M059J (cell line): ENCODE measurements at regions not wholly inside any gene's neighbourhood (a gene's known extent, or its start where the extent isn't known, plus 50 kb on each side); places are given as distances from the start of the nearest gene placed in this dataset.

ENCODE experiments used
- DNase-seq: peaks from one replicate; pipeline ENCODE4 v3.0.0-alpha.2; 2012; ENCODE audit warnings: low read depth

GRCh38 chr5:68534131-68534940 lies 318.8 kb downstream of the PIK3R1 start:
- DNase-seq: peak; percentile 78

GRCh38 chr5:68534956-68535520 lies 319.5 kb downstream of the PIK3R1 start:
- no peak for DNase-seq

- DNase-seq: peak; percentile 80
Observed at GRCh38 chr5:68538814-68539420, 323.4 kb downstream of the PIK3R1 start.

GRCh38 chr5:68540798-68541590 lies 325.4 kb downstream of the PIK3R1 start:
- DNase-seq: no peak

- peak; percentile 80 for DNase-seq
Observed at GRCh38 chr5:68542207-68542606, 326.7 kb downstream of the PIK3R1 start.

- no peak for DNase-seq
Observed at GRCh38 chr5:68543212-68543611, 327.7 kb downstream of the PIK3R1 start.

- DNase-seq: no peak
Observed at GRCh38 chr5:68544091-68544647, 328.6 kb downstream of the PIK3R1 start.

DNA sequence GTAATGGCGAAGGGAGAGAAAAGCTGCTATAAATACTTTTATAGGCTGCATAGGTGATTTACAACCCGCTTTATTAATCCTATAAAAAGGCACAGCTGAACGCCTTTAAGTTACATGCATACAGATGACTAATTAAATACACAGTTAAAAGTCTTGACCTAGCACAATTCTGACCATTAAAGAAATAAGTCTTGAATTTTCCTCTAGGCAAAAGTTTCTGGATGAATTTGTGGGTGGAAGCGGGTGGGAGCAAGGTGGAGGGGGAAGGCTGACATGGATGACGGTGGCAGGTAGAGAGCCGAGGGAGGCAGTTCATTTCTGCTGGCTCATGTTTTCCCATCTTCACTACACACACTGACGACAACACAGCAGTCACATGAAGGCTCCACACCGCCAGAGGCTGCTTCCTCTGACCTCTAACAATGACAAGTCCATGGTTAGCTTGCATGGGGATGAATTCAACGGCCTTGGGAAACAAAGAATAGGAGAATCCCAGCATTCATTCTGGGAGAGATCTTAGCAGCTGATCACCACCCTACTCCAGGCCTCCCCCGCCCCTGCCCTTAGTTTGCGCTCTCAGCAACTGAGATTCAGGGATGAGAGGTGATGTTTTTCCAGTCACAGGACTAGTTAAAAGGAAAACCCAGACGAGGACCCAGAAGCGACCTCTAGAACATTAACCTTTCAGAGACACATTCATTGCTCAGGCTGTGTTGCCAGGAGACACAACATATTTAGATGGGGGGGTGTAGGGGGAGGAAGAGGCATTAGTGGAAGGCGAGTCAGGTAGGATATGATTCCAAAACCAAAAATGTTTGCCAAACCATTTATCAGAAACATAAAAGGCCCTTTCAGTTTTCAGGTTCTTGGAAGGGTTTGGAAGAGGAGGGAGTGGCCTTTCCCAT lies 329.3 kb downstream of the PIK3R1 start:
- DNase-seq: peak; percentile 80

DNA sequence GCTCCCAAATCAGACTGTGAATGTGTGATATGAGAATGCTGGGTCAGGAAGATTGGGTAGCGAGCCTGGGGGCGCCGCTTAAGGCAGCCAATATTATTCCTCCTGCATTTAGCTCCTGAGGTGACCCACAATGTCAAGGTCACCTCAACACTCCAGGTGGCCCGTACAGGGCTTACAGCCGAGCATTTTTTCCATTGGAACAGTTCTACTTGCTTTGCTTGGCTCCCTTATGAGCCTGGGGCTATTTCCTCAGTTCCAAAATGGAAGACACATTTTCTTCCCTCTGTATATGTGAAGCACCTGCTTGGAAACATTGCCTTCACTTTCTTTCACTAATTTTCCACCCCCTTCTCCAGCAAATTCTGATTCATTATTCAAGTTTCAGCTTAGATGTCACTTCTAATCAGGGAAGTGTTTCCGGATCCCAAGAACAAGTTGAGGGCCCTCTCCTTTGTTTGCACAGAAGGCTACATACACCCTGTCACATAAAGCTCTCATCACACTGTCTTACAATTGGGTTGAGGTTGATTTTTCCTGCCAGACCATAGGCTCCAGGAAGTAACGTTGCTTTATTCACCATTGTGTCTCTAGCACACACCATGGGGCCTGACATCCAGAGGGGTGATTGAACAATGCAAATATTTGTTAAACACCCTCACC lies 330.2 kb downstream of the PIK3R1 start:
- DNase-seq: no peak

- DNase-seq: no peak
Observed at GRCh38 chr5:68547056-68547455, 331.5 kb downstream of the PIK3R1 start.

DNA sequence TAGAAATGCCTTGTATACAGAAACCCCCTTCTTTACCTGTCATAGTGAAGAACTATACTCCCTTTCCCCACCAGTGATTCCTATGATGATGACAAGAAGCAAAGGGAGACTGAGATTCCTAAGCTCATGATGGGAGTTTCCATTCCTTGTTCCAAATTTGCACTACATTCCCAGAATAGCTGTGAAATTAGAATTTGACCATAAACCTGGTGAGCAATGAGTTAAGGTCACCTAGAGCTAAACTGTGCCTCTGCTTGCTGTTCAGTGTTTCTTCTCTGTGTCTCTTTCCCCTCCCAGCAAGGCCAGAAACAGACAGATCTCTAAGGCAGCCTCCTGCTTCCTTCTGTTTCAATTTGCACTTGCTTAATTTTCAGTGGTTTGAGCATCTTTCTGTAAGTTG lies 332.1 kb downstream of the PIK3R1 start:
- DNase-seq: peak; percentile 75

DNA sequence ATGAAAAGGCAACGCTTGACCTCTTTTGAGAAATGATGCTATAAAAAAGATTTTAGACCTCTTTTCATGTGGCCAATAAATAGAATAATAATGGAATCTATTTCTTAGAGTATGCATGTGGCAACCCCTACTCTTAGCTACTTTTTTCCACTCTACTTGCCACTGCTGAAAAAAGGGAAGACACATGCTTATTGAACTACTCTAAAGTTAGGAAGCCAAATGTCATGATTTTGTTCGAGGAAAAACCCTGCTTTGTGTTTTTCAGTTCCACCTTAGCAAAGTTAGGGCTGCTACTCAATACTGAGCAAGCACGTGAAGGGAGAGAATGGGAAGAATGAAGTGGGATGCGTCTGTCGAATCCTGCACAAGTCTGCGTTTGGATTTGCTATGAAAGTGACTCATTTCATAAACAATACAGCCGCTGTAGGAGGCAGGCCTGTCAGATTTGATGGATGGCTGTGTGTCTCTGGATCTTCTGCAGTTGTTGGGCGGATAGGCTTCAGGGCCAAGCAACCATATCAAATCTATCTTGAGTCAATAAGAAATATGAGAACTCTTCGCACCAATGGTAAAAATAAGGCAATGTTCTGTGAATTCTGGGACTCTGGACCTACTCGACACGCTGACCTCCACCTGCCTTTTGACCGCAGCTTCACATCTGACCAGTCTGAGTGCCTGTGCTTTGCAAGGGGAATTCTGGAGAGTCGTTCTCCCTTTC lies 333.6 kb downstream of the PIK3R1 start:
- peak; percentile 97 for DNase-seq

GRCh38 chr5:68550015-68550414 lies 334.5 kb downstream of the PIK3R1 start:
- no peak for DNase-seq

GRCh38 chr5:68551436-68551835 lies 335.9 kb downstream of the PIK3R1 start:
- DNase-seq: no peak

DNA sequence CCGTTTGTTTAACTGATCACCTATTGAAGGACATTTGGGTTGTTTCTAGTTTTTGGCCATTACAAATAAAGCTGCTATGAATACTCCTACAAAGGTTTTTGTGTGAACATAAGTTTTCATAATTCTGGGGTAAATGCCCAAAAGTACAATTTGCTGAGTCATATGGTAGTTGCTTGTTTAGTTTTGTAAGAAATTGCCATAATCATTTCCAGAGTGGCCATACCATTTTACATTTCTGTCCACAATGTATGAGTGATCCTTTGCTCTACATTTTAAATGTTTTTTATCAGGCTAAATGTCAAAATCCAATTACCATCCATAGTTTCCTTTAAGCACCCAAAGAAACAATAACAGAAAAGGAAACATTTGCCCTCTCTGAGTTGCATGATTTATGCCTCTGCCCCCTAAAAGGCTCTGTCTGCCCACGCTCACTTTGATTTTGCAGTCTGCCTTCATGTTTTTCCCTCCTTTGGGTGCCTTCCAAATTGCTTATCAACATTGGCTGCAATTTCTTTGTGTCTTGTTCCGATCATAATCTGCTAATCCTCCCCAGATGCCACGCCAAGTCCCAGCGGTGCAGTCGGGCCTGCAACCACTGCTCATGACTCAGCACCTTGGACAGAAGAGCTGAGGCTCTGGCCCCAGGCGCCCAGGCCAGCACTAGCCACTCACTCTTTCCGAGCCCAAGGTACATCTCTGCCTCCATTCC lies 339.2 kb downstream of the PIK3R1 start:
- peak; percentile 93 for DNase-seq

DNA sequence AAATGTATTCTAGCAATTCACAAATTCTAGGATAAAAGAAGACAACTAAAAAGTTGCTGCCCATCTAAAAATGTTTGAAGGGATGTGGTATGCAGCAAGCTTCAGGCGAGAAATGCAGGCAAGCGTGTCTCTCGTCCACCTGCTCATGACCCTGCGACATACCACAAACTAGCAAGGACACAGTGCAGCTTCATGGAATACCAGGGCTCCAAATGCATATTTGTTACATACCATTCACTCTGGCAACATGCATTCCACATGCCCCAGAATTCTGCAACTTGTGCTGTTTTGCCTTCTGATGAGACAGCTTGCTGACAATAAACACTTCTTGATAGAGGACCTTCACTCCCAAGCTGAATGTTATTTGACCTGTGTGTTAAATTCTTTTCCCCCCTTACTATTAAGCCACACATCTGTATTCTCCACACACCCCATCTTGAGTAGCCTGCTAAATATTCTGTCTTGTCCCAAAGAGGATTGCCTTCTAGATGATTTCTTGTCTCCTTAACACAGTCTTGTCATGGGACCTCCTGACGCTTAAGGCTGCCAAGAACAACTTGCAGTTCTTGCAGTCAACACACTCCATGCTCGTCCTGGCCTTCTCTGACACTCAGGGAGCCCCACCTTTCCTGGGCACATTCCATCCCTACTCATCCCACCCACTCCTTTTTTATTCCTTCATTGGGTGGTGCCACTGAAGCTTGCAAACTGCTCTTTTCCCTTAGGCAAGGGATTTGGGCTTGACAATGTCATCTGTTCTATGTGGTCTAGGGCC lies 340.5 kb downstream of the PIK3R1 start:
- DNase-seq: no peak

DNA sequence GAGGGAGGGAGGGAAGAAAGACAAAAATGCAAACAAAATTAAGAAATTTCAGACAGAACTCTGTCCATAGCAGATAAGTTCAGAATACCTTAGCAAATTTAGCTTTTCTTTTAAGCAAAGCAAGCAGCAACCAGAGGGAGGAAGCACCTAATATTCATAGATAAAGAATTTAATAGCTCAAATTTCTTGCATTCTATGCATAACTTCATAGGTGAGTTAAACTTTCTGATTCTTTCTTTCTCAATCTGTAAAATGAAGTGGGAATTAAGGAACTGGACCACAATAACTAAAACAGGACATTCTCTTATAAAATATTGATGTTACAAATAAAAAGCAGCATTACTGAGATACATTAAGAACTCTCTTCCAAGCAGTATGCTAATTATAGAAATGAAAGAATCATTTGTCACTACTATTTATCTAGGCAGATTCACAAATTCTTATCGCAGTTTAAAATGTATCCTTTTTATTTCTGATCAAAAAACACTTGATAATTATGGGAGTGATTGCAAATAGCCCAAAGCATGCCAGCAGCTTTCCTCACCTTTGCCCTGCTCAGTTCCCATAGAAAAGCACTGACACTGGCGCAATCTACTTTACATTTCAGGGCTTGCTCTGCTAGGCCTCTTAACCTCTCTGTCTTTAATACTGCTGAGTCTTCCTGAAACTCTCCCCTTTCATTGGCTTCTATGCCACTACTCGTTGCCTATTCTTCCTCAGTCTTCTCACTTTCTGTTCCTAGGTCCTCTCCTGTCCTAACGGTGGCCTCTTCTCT lies 341.8 kb downstream of the PIK3R1 start:
- DNase-seq: no peak
